ENCODE measurements at regions not wholly inside any gene's neighbourhood (a gene's known extent, or its start where the extent isn't known, plus 50 kb on each side); places are given as distances from the start of the nearest gene placed in this dataset.
"Not testable (repeated sequence)": the region's sequence is repeated elsewhere in the genome, so short reads cannot be mapped to it uniquely, and the experiment has no call there.

GRCh38 chr2:35973132-35973736 is 382.3 kb upstream of the CRIM1 start:
- DNase-seq (ENCODE audit: low read depth) = no peak
- H3K4me3 ChIP-seq (ENCODE audit: control insufficient read depth, low read depth, low read length) = no peak overlapping the region
- TF ChIP-seq CTCF (IDR thresholded peaks at IDR 0.05; ENCODE audit: control insufficient read depth, insufficient read depth, low read depth, low read length, missing control alignments) = peak; percentile 49

- DNase-seq (ENCODE audit: low read depth) = no peak
- TF ChIP-seq CTCF (IDR thresholded peaks at IDR 0.05; ENCODE audit: control insufficient read depth, insufficient read depth, low read depth, low read length, missing control alignments) = no peak
- no peak overlapping the region for H3K4me3 ChIP-seq (ENCODE audit: control insufficient read depth, low read depth, low read length)
These were observed 391.8 kb upstream of the CRIM1 start for GRCh38 chr2:35963824-35964223.

- DNase-seq (ENCODE audit: low read depth) = no peak
- TF ChIP-seq CTCF (IDR thresholded peaks at IDR 0.05; ENCODE audit: control insufficient read depth, insufficient read depth, low read depth, low read length, missing control alignments) = no peak
- H3K4me3 ChIP-seq (ENCODE audit: control insufficient read depth, low read depth, low read length) = no peak overlapping the region
These were observed 392.2 kb upstream of the CRIM1 start for GRCh38 chr2:35963357-35963756.

- no peak for DNase-seq (ENCODE audit: low read depth)
- no peak overlapping the region for H3K4me3 ChIP-seq (ENCODE audit: control insufficient read depth, low read depth, low read length)
- TF ChIP-seq CTCF (IDR thresholded peaks at IDR 0.05; ENCODE audit: control insufficient read depth, insufficient read depth, low read depth, low read length, missing control alignments) = no peak
These were observed 392.9 kb upstream of the CRIM1 start for GRCh38 chr2:35962585-35963146.

- H3K4me3 ChIP-seq (ENCODE audit: control insufficient read depth, low read depth, low read length) = no peak overlapping the region
- TF ChIP-seq CTCF (IDR thresholded peaks at IDR 0.05; ENCODE audit: control insufficient read depth, insufficient read depth, low read depth, low read length, missing control alignments) = no peak
- DNase-seq (ENCODE audit: low read depth) = no peak
These were observed 395.0 kb upstream of the CRIM1 start for GRCh38 chr2:35960596-35960995.

GRCh38 chr2:35957053-35957452 is 398.5 kb upstream of the CRIM1 start:
- DNase-seq (ENCODE audit: low read depth) = not testable (repeated sequence)

GRCh38 chr2:35946478-35946877 is 409.1 kb upstream of the CRIM1 start:
- DNase-seq (ENCODE audit: low read depth) = no peak
- H3K4me3 ChIP-seq (ENCODE audit: control insufficient read depth, low read depth, low read length) = no peak overlapping the region
- no peak for TF ChIP-seq CTCF (IDR thresholded peaks at IDR 0.05; ENCODE audit: control insufficient read depth, insufficient read depth, low read depth, low read length, missing control alignments)

More at GRCh38 chr2:35957053-35957452, 398.5 kb upstream of the CRIM1 start:
- H3K4me3 ChIP-seq (ENCODE audit: control insufficient read depth, low read depth, low read length) = not testable (repeated sequence)
